ENCODE measurements at regions not wholly inside any gene's neighbourhood (a gene's known extent, or its start where the extent isn't known, plus 50 kb on each side); places are given as distances from the start of the nearest gene placed in this dataset.

DNA sequence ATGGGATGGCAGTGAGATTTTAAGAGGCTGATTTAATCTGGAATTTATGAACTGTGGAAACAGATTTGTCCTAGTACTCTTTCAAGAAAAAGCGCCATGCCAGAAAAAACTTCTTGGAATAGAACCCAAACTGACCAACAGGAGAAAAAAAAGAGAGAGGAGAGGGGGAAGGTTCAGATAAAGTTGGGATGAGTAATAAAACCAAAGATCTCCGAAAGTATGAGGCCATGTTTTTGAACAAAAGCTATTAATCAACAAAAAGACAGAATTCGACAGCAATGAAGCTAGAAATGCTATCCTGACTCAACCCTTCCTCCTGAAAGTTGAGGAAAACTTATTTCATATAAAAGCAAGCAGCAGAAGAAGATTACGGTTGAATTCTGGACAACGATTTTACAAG is 135.5 kb downstream of the CEMIP2 start:
- Histone ChIP-seq H3K36me3 (no peaks in the 10 kb centered on the region), H3K27me3 (no peaks in the 10 kb centered on the region), H3K9me3 (no peaks in the 10 kb centered on the region), H3K4me1 (no peaks in the 10 kb centered on the region), H3K4me3 (no peak overlapping the region), H3K27ac (no peak overlapping the region)
- DNase-seq: no peak
- 81 to 90% methylated on average over 5 of the region's 5 CpGs for WGBS, 2 donors
- intact Hi-C loops (cut with DNase I): no loop called here
- TF ChIP-seq, protein P1, sequence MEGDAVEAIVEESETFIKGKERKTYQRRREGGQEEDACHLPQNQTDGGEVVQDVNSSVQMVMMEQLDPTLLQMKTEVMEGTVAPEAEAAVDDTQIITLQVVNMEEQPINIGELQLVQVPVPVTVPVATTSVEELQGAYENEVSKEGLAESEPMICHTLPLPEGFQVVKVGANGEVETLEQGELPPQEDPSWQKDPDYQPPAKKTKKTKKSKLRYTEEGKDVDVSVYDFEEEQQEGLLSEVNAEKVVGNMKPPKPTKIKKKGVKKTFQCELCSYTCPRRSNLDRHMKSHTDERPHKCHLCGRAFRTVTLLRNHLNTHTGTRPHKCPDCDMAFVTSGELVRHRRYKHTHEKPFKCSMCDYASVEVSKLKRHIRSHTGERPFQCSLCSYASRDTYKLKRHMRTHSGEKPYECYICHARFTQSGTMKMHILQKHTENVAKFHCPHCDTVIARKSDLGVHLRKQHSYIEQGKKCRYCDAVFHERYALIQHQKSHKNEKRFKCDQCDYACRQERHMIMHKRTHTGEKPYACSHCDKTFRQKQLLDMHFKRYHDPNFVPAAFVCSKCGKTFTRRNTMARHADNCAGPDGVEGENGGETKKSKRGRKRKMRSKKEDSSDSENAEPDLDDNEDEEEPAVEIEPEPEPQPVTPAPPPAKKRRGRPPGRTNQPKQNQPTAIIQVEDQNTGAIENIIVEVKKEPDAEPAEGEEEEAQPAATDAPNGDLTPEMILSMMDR (IDR thresholded peaks at IDR 0.05): no peak
- no peak for TF ChIP-seq POLR2A (IDR thresholded peaks at IDR 0.05)

DNA sequence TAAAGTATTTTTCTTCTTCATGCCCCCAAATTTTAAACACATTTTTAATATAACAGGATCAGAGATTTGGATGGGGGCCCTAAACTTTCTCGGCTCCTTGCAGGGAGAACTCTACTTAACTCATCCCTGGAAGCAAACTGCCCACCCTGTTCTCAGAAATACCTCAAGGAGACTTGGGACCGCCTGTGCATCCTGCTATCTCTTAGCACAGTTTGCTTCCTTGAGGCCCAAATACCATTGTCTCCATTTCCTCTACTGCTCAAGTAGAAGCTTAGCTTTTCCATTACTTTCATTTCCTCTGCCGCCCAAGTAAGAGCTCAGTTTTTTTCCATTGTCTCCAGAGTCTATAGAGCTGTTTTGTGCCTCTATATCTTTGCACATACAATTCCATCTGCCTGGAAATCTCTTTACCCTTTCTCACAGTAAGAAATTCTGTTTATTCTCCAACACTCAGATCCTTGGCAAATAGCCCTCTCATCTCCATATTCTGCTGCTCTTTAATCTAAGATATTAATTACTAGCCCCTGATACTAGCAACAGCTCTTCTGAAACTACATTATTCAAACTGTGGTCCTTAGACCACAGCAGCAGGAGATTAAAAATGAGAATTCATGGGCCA is 137.8 kb downstream of the CEMIP2 start:
- TF ChIP-seq, protein P1 (IDR thresholded peaks at IDR 0.05): no peak
- no peak for TF ChIP-seq POLR2A (IDR thresholded peaks at IDR 0.05)
- Histone ChIP-seq H3K27ac (no peak overlapping the region), H3K4me1 (no peaks in the 10 kb centered on the region), H3K36me3 (no peaks in the 10 kb centered on the region), H3K9me3 (no peaks in the 10 kb centered on the region), H3K4me3 (no peak overlapping the region), H3K27me3 (no peaks in the 10 kb centered on the region)
- DNase-seq: no peak
- intact Hi-C loops (cut with DNase I): no loop called here
- WGBS, 2 donors: 73 to 77% methylated on average over 3 of the region's 3 CpGs

GRCh38 chr9:71629578-71630215 is 138.6 kb downstream of the CEMIP2 start:
- H3K4me1 ChIP-seq: no peaks in the 10 kb centered on the region
- no peak overlapping the region for H3K27ac ChIP-seq
- no peaks in the 10 kb centered on the region for H3K36me3 ChIP-seq
- no peak overlapping the region for H3K4me3 ChIP-seq
- no peaks in the 10 kb centered on the region for H3K27me3 ChIP-seq
- intact Hi-C loops (cut with DNase I): no loop called here
- 48 to 56% methylated on average over 3 of the region's 3 CpGs for WGBS, 2 donors
- TF ChIP-seq POLR2A (IDR thresholded peaks at IDR 0.05): no peak
- TF ChIP-seq, protein P1 (IDR thresholded peaks at IDR 0.05): no peak
- no peaks in the 10 kb centered on the region for H3K9me3 ChIP-seq
- DNase-seq: no peak

- intact Hi-C loops (cut with DNase I): no loop called here
- Histone ChIP-seq H3K4me3 (no peak overlapping the region), H3K4me1 (no peaks in the 10 kb centered on the region), H3K27me3 (no peaks in the 10 kb centered on the region), H3K36me3 (no peaks in the 10 kb centered on the region), H3K27ac (no peak overlapping the region), H3K9me3 (no peaks in the 10 kb centered on the region)
- no peak for TF ChIP-seq POLR2A (IDR thresholded peaks at IDR 0.05)
- TF ChIP-seq, protein P1 (IDR thresholded peaks at IDR 0.05): peak in 3 of 6 experiments; percentile 5 to 28 (median 22)
- no peak for DNase-seq
- WGBS, 2 donors: 85 to 93% methylated on average over 3 of the region's 3 CpGs
Observed at GRCh38 chr9:71628247-71628646, 140.1 kb downstream of the CEMIP2 start.

GRCh38 chr9:71627537-71627936 is 140.8 kb downstream of the CEMIP2 start:
- Histone ChIP-seq H3K9me3 (no peaks in the 10 kb centered on the region), H3K4me1 (no peaks in the 10 kb centered on the region), H3K27me3 (no peaks in the 10 kb centered on the region), H3K27ac (no peak overlapping the region), H3K36me3 (no peaks in the 10 kb centered on the region), H3K4me3 (no peak overlapping the region)
- TF ChIP-seq, protein P1 (IDR thresholded peaks at IDR 0.05): no peak
- no peak for TF ChIP-seq POLR2A (IDR thresholded peaks at IDR 0.05)
- no peak for DNase-seq
- WGBS, 2 donors: 46 to 56% methylated on average over 1 of the region's 1 CpG
- intact Hi-C loops (cut with DNase I): no loop called here
